GM04504 (cell line): ENCODE measurements at regions not wholly inside any gene's neighbourhood (a gene's known extent, or its start where the extent isn't known, plus 50 kb on each side); places are given as distances from the start of the nearest gene placed in this dataset.

Experiments used
- DNase-seq: peaks from one replicate; pipeline ENCODE4 v3.0.0-alpha.2; 2012; ENCODE audit warnings: low read depth

GRCh38 chr9:95623640-95624039 lies 106.9 kb upstream of the PTCH1 start:
- DNase-seq: peak; percentile 42

DNA sequence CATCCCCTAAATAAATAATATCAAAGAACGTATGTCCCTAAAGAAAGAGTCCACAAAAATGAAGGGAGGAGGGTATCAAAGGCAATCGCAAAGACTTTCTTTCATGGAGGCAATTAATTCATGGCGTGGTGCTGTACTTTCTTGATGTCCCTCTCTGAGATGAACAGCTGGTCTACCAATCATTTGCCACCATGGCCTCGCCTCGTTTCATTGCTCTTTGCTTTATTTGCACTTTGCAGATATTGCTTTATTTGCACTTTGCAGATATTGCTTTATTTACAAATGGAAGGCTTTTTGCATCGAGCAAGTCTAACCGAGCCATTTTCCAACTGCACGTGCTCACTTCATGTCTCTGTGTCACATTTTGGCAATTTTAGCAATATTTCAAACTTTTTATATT lies 104.0 kb upstream of the PTCH1 start:
- DNase-seq: no peak

DNA sequence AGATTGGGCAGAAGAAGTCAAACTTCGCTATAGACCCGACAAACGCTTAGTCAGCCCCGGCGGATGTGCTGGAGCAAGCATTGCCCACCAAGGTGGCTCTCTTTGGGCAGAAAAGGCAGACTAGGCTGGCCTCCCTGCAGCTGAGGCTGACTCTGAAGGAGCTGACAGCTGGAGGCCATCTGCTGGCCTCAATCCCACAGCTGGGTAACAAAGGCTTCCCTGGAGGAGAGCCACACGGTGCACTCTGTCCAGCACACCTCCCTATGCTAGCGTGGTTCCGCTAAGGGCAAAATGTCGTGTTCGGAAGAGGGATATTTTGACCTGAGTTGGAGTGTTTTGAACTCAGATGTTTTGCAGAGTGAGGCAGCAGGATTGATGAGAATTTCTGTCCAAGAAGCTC lies 103.5 kb upstream of the PTCH1 start:
- peak; percentile 17 for DNase-seq

GRCh38 chr9:95615246-95615645 lies 98.5 kb upstream of the PTCH1 start:
- no peak for DNase-seq

GRCh38 chr9:95613670-95614069 lies 96.9 kb upstream of the PTCH1 start:
- DNase-seq: no peak

DNA sequence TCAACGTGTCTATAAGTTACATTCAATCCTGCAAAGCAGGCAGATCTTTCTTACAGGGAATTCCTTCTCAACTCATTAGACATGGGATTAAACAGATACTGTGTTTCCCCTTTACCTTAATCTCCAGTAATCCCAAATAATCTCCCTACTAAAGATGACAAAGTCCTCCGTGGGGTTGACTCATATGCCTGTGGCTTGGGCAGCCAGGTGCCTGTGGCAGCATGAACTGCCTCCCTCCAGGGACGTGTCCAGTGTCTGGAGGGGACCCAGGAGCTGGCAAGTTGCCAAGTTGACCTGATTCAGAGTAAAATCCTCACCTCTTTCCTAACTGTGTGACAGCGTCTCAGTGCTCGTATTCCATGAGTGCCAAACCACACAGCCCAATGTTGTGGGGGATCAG lies 94.6 kb upstream of the PTCH1 start:
- DNase-seq: no peak

DNA sequence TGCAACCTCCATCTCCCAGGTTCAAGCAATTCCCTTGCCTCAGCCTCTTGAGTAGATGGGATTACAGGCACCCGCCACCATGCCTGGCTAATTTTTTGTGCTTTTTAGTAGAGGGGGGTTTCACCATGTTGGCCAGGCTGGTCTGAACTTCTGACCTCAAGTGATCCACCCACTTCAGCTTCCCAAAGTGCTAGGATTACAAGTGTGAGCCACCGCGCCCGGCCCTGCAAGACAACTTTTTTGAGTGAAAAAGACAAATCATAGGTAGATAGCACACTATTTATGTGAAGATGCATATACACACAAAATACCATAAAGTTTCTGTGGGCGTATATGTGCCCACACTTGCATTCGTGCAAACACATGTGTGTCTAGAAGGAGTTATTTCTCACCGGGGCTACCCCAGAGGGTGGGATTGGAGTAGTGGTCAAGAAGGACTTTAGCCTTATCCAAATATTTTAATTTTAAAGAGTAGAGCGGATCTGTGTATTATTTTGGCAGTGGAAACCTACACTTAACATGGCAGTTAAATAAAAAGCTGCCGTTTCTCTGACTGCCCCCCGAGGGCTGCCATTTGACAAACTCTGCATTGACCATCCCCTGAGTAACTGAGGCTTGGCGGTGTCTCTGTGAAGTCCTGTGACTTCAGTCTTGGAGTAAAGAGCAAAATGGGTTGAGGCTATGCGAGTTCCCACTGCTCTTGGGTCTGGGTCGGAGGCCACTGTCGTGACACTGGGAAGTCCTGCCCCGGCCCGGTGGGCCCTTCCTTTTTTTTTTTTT lies 93.4 kb upstream of the PTCH1 start:
- no peak for DNase-seq

- DNase-seq: no peak
These were observed 92.7 kb upstream of the PTCH1 start for GRCh38 chr9:95609426-95609825.

GRCh38 chr9:95608341-95608740 lies 91.6 kb upstream of the PTCH1 start:
- no peak for DNase-seq

DNA sequence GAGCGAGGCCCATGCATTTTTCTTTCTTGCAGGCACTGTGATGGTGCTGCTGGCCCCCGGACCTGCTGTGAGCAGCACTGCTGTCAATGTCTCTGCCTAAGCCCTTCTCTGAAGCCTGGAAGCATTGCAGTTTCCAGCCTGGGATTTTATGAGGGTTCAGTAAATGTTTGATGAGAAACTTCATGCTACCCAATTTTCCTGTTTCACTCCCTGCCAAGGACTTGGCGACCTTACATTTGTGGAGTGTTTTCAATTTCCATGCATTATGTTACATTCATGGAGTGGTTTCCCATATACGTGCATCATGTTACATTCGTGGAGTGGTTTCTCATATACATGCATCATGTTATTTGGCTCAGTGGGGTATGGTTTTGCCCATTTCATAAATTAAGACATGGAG lies 90.7 kb upstream of the PTCH1 start:
- DNase-seq: no peak

DNA sequence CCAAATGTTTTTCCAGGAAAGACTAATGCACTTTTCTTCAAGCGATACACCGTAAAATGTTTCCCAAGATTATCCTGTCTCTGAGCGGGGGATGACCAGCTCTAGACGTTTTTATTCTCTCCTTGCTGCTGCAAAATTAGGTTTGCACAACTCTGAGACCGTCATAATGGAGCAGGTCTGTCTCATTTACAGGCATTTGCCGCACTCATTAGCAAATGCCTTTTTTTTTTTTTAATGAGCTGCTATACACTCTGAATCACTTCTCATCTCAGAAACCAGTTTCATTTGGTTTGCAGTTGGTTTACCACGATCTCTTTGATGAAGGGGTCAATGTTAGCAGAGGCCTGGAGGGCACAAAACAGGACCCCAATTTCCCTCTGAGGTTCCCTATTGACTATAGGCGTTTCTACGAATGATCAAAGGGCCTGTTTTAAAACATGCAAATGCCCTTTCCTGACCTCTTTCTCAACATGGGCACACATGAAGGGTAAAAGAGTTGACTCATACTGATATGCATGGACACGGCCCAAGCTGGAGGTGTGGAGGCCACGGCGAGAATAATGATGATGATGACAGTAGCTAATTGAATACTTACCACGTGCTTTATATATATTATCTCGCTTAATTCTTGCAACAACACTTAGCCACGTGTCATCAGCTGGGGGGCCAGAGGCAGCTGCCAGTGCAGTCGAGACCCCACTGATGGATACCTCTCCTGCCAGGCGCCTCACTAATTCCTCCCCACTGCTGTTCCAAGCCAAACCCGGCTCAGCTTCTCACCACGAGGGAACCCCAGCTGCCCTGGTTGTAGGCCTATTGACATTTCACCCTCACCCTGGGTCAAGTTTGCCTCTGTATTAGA lies 89.9 kb upstream of the PTCH1 start:
- DNase-seq: no peak

- no peak for DNase-seq
These were observed 89.2 kb upstream of the PTCH1 start for GRCh38 chr9:95605816-95606488.

GRCh38 chr9:95605101-95605500 lies 88.3 kb upstream of the PTCH1 start:
- DNase-seq: no peak

DNA sequence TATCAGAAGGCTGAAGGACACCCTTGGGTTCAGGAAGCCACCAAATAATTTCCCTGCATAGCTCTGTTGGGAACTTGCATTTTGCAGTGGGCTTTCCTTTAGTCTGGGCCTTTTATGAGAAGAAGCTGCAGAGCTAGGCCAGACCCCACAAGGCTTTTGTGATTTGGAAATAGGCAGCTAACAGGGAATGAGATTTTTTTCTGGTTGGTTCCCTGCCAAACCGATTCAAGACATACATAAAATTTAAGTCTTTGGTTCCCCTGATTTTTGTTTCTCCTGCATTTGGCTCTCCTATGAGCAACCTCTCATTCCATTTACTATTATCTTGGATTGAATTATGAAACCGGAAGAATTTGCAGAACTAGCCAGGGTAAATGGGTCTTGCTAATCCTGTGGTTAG lies 81.5 kb upstream of the PTCH1 start:
- DNase-seq: no peak

- DNase-seq: no peak
These were observed 79.0 kb upstream of the PTCH1 start for GRCh38 chr9:95595721-95596295.

- DNase-seq: no peak
These were observed 76.2 kb upstream of the PTCH1 start for GRCh38 chr9:95592931-95593330.

DNA sequence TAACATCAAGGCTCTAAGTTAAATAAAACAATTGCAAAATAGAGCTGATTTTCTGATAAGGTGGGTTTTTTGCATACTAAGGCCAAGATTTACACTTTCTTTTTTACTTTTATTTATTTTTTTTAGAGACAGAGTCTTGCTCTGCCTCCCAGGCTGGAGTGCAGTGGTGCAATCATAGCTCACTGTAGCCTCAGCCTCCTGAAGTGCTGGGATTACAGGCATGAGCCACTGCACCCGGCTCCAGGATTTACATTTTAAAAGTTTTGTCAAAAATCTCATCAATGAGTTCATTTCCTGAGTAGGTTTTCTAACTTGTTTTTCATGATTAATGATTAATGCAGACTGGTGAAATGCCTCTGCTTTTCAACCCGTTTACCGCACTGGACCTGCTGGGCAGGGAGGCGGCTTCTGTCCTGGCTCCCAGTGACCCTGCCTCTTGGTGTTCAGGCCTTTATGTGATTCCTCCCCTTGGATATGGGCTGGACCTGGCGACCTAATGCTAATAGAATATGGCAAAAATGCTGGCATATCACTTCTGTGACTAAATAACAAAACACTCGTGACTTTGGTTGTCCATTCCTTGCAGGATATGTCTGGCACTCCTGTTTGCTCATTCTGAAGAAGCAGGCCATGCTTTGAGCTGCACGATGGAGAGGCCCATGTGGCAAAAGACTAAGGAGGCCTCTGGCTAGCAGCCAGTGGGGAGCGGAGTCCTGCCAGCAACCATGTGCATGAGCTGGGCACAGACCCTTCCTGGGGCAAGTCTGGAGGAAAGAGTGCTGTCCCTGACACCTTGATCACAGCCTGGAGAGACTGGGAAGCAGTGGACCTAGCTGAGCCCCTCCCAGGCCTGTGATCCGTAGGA lies 72.2 kb upstream of the PTCH1 start:
- DNase-seq: no peak

GRCh38 chr9:95587021-95587964 lies 70.5 kb upstream of the PTCH1 start:
- no peak for DNase-seq

DNA sequence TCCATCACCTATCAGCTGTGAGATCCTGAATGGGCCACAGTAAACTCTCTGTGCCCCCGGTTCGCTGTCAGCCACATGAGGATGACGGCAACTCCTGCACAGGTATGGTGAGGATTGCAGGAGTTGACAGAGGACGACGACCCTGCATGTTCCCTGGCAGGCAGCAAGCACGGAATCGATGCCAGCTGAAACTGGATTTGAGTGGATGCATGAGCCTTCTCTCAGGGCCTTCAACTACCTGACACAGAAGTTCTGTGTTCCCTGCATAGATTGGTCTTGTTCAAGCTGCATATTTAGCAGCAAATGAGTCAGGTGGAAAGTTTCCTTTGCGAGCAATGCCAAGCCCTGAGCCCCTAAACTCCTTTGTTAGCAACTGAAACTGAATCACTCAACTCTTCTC lies 69.6 kb upstream of the PTCH1 start:
- DNase-seq: no peak

DNA sequence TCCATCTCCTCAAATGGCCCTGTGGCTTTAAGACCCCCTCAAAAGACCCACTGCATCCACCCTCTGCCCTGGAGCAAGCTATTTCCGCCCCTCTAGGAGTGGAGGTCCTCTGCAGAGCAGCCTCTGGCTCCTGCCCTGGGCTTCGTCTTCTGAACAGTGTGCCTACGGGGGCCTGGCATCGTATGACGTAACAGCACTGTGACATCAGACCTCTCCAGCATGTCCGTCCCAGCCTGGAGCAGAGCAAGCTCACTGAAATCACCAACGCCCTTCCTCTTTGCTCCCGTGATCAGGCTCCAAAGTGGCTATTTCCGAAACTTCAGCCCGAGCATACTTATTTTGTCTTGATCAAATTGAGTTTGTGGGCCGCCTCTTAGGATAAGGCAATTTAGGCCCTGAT lies 69.1 kb upstream of the PTCH1 start:
- DNase-seq: no peak
